ENCODE measurements at regions not wholly inside any gene's neighbourhood (a gene's known extent, or its start where the extent isn't known, plus 50 kb on each side); places are given as distances from the start of the nearest gene placed in this dataset.

DNA sequence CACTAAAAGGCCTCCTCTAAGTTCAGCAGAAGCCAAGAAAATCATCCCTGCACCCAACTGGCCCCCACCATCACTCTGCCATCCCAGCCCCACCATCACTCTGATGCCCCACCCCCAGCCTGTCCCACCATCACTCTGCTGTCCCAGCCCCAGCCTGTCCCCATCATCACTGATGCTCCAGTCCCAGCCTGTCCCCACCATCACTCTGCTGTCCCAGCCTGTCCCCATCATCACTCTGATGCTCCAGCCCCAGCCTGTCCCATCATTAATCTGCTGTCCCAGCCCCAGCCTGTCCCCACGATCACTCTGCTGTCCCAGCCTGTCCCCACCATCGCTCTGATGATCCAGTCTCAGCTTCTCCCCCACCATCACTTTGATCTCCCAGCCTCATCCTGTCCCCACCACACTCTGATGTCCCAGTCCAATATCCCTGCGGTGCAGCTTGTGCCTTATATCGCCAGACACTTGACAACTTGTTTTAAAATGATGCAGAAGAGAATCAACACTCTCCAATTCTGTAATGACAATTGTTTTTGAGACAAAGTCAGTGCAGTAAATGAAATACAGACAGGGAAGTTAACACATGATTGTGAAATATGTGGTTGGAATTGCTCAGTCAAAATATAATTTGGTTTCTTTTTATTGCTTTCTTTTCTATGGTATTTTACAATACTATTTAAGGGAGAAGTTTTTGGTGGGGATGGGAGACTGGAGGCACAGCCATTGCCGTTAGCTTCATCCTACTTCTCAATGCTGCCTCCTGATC is 100.8 kb downstream of the TNFAIP3 start:
- TF ChIP-seq EP300 (IDR thresholded peaks at IDR 0.05; ENCODE audit: borderline replicate concordance) (no peak), CEBPB (IDR thresholded peaks at IDR 0.05) (no peak), MAX (IDR thresholded peaks at IDR 0.05) (no peak), TEAD4 (IDR thresholded peaks at IDR 0.05) (no peak), FOXM1 (IDR thresholded peaks at IDR 0.05; ENCODE audit: borderline replicate concordance, low read depth) (no peak), NFIC (IDR thresholded peaks at IDR 0.05) (no peak), RAD21 (IDR thresholded peaks at IDR 0.05; ENCODE audit: low read depth) (no peak), CREB1 (IDR thresholded peaks at IDR 0.05; ENCODE audit: low read depth) (no peak), REST (IDR thresholded peaks at IDR 0.05; ENCODE audit: low read depth) (no peak), USF1 (IDR thresholded peaks at IDR 0.05) (no peak), YY1 (IDR thresholded peaks at IDR 0.05; ENCODE audit: low read depth) (no peak), TAF1 (IDR thresholded peaks at IDR 0.05; ENCODE audit: low read depth) (no peak), EGR1 (IDR thresholded peaks at IDR 0.05) (no peak)

Data from Ishikawa (cell line).